ENCODE measurements at regions not wholly inside any gene's neighbourhood (a gene's known extent, or its start where the extent isn't known, plus 50 kb on each side); places are given as distances from the start of the nearest gene placed in this dataset.

DNA sequence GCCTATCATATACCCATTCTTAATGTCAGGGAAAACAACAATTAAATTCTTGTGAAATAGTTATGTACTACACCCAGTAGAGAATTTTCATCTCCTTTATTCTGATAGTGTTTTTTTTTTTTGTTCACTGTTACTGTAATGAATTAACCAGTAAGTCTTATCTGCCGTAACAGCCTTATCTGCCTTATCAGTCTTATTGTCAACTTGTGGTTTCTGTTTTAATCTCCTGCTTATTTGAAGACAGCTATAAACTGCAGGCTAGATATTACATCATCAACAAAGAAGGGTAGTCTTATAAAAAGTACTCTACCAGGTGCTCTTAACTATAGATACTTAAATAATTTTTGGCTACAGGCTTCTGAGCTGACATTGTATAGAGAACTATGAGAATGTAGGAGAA is 79.5 kb downstream of the MAGEB5 start:
- TF ChIP-seq CTCF (conservative IDR thresholded peaks at IDR 0.05; ENCODE audit: low read depth, low read length) (no peak), EZH2 (IDR thresholded peaks at IDR 0.05; ENCODE audit: low read length, unreplicated experiment) (no peak)

All from PC-3 (cell line).